ENCODE measurements at regions not wholly inside any gene's neighbourhood (a gene's known extent, or its start where the extent isn't known, plus 50 kb on each side); places are given as distances from the start of the nearest gene placed in this dataset.
"Not testable (repeated sequence)": the region's sequence is repeated elsewhere in the genome, so short reads cannot be mapped to it uniquely, and the experiment has no call there.

- TF ChIP-seq, protein P1, sequence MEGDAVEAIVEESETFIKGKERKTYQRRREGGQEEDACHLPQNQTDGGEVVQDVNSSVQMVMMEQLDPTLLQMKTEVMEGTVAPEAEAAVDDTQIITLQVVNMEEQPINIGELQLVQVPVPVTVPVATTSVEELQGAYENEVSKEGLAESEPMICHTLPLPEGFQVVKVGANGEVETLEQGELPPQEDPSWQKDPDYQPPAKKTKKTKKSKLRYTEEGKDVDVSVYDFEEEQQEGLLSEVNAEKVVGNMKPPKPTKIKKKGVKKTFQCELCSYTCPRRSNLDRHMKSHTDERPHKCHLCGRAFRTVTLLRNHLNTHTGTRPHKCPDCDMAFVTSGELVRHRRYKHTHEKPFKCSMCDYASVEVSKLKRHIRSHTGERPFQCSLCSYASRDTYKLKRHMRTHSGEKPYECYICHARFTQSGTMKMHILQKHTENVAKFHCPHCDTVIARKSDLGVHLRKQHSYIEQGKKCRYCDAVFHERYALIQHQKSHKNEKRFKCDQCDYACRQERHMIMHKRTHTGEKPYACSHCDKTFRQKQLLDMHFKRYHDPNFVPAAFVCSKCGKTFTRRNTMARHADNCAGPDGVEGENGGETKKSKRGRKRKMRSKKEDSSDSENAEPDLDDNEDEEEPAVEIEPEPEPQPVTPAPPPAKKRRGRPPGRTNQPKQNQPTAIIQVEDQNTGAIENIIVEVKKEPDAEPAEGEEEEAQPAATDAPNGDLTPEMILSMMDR (IDR thresholded peaks at IDR 0.05; ENCODE audit: insufficient read depth, low read depth, low read length) = no peak
- DNase-seq (ENCODE audit: low read depth) = no peak
- no peak overlapping the region for H3K4me3 ChIP-seq (ENCODE audit: low read depth, low read length)
These were observed 157.0 kb downstream of the GJA1 start for GRCh38 chr6:121592261-121592935.

DNA sequence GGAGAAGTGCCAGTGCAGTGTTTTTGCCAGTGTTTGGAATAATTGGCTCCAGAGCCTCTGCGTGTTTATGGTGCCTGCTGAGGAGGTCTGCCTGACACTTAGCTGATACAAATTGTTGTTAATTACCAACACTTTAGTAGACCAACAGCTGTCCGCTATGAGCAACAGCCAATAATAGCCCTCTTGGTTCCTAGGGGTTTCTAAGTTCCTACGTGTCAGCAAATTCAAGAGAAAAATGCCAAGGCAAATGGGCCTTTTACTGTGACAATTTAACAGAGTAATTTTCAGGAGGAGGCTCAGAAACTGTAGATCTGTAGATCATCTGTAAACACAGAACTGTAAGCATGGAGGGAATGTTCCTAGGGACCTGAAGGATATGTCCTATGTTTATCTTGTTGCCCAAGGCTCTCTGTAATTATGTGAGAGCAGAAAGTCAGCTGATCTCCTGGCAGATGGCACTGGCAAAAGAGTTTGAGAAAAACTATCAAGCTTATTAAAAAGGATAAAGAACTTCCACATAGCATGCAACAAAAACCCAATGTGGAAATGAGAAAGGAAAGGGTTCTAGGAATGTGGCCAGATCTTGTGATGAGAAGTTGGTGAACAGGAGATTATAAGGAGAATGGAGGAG is 157.7 kb downstream of the GJA1 start:
- peak; percentile 46 for DNase-seq (ENCODE audit: low read depth)
- H3K4me3 ChIP-seq (ENCODE audit: low read depth, low read length) = no peak overlapping the region
- TF ChIP-seq, protein P1 (IDR thresholded peaks at IDR 0.05; ENCODE audit: insufficient read depth, low read depth, low read length) = no peak

GRCh38 chr6:121594053-121594452 is 158.6 kb downstream of the GJA1 start:
- no peak overlapping the region for H3K4me3 ChIP-seq (ENCODE audit: low read depth, low read length)
- TF ChIP-seq, protein P1 (IDR thresholded peaks at IDR 0.05; ENCODE audit: insufficient read depth, low read depth, low read length) = no peak
- DNase-seq (ENCODE audit: low read depth) = no peak

DNA sequence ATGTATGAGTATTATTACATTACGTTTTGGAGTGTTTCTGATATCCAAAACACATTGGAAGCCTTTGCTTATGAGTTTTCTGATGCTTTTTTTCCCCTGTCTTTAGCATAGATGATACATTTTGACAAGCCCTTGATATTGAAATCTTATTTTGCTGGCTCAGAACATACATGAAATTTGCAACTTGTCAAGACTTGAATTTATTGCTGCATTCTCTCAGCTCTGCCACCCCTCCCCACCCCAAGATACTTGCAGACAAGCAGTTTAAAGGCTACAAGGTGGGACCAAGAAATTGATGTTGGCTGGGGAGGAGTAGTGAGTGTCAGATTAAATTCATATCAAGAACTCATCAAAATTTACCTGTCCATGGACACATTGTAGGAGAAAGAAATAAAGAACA is 160.2 kb downstream of the GJA1 start:
- H3K4me3 ChIP-seq (ENCODE audit: low read depth, low read length) = no peak overlapping the region
- DNase-seq (ENCODE audit: low read depth) = no peak

DNA sequence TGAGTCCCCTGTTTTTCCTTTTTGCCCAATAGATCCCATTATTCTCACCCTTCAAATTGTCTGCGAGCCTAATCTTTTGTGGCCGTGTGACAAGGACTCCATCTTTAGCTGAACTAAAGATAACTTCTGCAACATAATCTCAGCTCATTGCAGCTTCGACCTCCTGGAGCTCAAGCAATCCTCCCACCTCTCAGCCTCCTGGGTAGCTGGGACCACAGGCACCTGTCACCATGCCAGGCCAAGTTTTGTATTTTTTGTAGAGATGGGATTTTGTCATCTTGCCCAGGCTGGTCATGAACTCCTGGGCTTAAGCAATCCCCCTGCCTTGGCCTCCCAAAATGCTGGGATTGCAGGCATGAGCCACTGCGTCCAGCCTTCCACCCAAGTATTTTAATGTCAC is 161.0 kb downstream of the GJA1 start:
- TF ChIP-seq, protein P1 (IDR thresholded peaks at IDR 0.05; ENCODE audit: insufficient read depth, low read depth, low read length) = no peak
- H3K4me3 ChIP-seq (ENCODE audit: low read depth, low read length) = no peak overlapping the region
- DNase-seq (ENCODE audit: low read depth) = no peak

More for the DNA sequence above, 160.2 kb downstream of the GJA1 start:
- TF ChIP-seq, protein P1 (IDR thresholded peaks at IDR 0.05; ENCODE audit: insufficient read depth, low read depth, low read length) = no peak

GRCh38 chr6:121597654-121598053 is 162.2 kb downstream of the GJA1 start:
- no peak overlapping the region for H3K4me3 ChIP-seq (ENCODE audit: low read depth, low read length)
- TF ChIP-seq, protein P1 (IDR thresholded peaks at IDR 0.05; ENCODE audit: insufficient read depth, low read depth, low read length) = no peak
- DNase-seq (ENCODE audit: low read depth) = peak; percentile 31

DNA sequence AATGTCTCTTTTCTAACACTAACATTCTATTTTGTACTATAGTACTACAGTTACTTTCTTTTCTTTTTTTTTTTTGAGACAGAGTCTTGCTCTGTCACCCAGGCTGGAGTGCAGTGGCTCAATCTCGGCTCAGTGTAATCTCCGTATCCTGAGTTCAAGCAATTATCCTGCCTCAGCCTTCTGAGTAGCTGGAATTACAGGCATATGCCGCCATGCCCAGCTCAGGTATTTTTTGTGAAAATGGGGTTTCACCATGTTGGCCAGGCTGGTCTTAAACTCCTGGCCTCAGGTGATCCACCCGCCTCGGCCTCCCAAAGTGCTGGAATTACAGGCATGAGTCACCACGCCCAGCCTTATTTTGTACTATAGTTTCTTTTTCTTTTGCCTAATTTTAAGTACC is 163.9 kb downstream of the GJA1 start:
- H3K4me3 ChIP-seq (ENCODE audit: low read depth, low read length) = not testable (repeated sequence)

More for the DNA sequence above, 163.9 kb downstream of the GJA1 start:
- DNase-seq (ENCODE audit: low read depth) = not testable (repeated sequence)
